ENCODE measurements at regions not wholly inside any gene's neighbourhood (a gene's known extent, or its start where the extent isn't known, plus 50 kb on each side); places are given as distances from the start of the nearest gene placed in this dataset.

- TF ChIP-seq EZH2 (IDR thresholded peaks at IDR 0.05; ENCODE audit: insufficient read depth, poor library complexity, severe bottlenecking), result no peak
- no peak for TF ChIP-seq EZH2phosphoT487 (IDR thresholded peaks at IDR 0.05; ENCODE audit: insufficient read depth, low read depth)
These were observed 493.1 kb upstream of the AKR1E2 start for GRCh38 chr10:4332764-4333458.
